Activated CD8-positive, alpha-beta memory T cell treated with anti-CD3 and anti-CD28 coated beads, Interleukin-2, amount 50 U/mL, for 1 hour (primary cell): ENCODE measurements at regions not wholly inside any gene's neighbourhood (a gene's known extent, or its start where the extent isn't known, plus 50 kb on each side); places are given as distances from the start of the nearest gene placed in this dataset.

ENCODE experiments used
- DNase-seq: peaks from one replicate; pipeline ENCODE4 v3.0.0-alpha.2; 2020; ENCODE audit errors: extremely low read depth

DNA sequence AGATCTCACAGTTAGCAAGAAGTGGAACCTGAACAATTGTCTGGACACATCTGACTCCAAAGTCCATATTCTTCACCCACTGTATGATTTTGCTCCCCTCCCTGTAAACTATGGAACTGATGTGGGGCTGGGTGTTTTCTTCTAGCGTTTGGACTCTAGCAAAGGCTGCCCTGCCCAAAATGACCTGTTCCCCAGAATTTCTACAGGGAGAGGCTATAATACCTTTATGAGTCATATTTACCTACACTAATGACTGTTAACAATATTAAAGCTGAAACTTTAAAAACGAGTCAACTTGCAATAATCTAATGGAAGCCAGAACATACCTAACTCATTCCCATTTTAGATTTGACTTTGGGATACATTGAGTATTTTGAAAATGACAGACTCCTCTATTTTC lies 531.2 kb upstream of the CFAP20DC start:
- DNase-seq: no peak

DNA sequence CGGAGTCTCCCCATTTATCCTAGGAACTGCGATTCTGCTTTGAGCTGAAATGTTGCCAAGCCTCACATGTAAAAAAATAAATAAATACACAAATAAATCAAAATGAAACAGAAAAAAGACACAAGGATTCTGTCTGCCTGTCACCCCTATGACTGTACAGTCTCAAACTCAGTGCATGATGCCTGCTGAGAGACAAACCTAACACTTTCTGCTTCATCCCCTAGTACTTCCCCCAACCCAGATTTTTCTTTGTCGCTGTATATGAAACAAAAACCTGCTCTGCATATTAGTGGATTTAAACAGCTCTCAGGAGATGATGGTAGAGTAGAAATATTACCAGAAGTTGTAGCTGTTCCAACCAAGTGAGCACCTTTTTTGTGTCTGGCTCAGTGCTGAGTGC lies 530.7 kb upstream of the CFAP20DC start:
- DNase-seq: no peak

DNA sequence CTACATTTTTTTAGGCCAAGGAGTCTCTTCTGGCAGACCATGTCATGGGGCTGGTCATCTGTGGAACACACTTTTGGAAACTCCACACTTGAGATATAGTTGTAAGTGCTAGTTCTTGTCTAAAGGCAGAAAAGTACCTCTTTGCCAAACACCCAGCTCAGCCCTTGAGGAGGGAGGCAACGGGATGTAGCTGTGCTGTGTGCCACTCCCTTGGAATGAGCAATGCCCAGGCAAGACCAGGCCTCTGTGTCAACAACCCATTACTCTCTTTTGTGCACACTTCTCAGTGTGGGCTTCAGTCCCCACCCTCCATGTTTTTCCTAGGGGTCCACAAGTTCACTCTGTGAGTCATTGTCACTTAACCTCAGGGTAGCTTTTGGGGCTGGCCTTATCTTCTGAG lies 528.3 kb upstream of the CFAP20DC start:
- DNase-seq: no peak

DNA sequence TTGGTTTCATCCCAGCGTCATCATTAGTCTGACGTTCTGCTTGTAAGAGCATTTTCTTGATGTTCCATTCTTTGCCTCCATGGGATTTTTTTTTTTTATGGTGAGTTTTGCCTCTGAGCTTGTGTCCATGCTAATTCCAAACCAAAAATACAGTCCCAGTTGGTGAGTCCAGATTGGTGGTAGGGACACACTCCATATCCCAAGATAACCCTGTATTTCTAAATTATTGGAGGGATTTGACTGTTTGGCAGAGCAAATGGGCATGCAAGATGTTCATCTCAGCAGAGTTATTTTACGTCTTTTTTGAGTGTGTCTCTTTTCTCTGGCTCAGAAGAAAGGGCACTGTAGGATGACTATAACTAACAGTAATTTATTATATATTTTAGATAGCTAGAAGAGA lies 526.8 kb upstream of the CFAP20DC start:
- DNase-seq: no peak

DNA sequence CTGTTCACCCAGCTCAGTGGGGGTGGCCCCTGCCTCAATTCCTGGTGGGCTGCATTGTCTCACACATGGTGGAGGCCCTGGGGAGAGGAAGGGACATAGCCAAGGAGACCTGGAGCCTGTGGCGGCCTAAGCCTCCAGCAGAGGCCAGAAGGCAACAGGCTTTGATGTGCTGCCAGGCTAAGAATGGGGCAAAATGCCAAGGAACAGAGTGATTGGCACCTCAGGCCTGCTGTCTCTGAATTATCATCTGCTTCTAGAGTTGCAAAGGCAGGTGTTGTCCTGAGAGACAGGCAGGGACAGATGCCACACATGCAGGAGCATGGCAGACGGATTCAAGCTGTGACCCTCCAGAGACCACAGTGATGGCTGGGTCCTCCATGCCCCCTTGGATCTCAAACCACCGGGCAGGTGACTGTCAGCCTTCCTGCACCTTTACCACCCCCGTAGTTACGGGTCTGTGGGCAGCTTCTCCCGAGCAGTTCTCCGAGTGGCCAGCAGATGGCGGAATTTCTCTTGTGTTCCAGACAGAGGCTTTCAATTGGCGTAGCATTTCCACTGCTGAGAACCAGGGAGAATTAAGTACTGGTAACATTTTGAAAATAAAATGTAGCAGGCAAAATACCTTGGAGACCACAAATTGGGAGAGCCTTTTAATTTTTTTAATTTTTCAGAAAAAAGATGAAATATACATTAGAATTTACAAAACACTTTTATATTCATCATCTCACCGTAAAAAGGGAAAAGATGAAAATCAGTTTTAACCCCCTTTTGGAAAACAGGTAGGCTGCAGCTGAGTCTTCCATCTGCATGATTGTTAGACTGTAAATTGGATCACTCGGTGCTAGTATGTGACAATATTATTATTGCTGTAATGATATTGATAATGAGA lies 525.5 kb upstream of the CFAP20DC start:
- peak; percentile 49 for DNase-seq

DNA sequence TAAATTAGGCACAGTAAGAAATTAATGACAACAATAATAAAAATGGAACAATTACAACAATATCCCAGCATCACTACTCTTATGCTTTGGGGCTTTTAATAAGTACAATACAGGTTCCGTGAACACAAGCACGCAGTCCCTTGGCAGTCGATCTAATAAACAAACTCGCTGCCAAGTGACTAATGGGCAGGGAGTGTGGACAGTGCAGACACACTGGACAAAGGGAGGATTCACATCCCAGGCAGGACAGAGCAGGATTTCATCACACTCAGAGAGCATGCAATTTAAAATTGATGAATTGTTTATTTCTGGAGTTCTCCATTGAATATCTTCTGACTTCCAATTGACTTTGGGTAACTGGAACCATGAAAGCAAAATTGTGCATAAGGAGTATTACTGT lies 524.1 kb upstream of the CFAP20DC start:
- DNase-seq: no peak

DNA sequence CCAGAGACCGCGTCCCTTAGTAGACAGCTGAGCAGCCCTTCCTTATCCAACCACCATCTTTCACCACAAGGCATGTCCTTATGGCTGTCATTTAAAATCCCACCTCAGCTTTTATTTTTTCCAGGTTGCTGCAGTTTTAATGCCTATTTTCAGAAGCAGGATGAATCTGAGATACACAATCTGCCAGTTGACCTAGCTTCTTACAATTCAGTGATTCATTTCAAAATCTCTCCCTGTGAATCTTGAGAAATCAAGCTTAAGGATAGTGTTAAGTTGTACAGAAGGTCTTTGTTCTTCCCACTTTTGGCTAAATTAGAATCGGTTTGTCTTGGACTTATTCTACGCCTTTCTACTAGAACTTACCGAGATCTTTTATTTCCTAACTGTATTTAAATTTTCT lies 522.3 kb upstream of the CFAP20DC start:
- DNase-seq: no peak

DNA sequence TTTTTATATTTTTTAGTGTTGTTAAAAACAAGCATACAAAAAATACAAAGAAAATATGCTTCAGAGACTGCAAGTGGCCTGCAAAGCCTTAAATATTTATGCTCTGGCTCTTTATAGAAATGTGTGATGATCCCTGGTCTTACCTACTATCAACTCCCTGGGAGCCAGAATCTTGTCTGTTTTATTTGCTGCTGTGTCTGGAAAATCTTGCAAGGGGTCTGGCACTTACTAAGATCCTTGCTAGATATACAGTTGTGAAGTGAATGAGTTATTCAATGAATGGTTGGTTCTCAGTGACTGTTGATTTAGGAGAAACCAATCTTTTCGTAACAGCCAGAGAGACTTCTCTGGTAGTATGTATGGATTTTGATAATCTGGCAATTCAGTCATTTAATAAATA lies 521.0 kb upstream of the CFAP20DC start:
- DNase-seq: no peak

DNA sequence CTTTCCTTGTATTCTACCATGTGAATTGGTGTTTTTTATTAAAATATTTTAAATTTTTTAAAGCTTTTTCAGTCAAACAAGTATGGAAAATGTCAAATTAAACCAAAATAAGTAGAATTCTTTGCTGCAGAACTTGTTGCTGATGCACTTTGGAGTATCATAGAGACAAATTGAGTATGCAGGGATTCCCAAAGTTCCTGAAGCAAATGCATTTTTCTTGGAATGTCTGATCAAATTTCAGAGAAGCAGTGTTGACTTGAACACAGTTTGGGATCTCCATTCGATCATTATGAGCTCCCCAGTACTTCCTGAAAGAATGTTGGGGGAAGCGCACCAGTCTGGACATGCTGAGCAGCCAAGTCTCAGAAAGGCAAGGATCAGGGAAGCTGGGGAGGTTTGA lies 517.8 kb upstream of the CFAP20DC start:
- no peak for DNase-seq

DNA sequence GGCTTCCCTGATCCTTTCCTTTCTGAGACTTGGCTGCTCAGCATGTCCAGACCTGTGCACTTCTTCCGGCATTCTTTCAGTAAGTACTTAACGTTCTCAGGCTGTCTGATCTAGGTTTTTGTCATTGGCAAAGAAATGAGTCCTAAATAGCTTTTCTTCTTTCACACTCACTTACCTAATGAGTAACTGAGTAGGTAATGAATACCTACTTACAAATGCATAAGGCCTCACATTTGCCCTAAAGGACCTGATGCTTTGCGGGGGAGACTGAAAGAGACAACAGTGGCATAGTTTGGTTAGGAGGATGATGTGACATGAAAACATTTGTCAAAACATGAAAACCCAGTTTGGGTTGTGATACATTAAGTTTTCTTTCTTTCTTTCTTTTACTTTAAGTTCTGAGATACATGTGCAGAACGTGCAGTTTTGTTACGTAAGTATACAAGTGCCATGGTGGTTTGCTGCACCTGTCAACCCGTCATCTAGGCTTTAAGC lies 516.7 kb upstream of the CFAP20DC start:
- no peak for DNase-seq

DNA sequence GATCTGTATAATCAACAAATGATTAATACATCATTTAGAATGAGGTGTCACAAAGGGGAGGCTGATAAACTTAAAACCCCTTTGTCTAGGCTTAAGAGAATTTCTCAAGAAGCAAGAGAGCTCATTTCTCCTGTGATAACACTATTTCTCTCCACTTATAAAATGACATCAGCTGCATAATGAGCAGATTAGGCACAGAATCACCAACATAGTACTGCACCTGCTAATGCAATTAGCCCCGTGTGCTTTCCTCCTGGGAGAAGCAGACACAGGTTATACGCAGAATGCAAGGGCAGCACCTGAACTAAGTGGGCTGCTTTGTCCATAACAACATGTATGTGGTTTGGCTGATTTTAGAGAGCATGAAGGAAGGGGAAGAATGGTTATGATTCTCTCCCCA lies 515.3 kb upstream of the CFAP20DC start:
- no peak for DNase-seq

DNA sequence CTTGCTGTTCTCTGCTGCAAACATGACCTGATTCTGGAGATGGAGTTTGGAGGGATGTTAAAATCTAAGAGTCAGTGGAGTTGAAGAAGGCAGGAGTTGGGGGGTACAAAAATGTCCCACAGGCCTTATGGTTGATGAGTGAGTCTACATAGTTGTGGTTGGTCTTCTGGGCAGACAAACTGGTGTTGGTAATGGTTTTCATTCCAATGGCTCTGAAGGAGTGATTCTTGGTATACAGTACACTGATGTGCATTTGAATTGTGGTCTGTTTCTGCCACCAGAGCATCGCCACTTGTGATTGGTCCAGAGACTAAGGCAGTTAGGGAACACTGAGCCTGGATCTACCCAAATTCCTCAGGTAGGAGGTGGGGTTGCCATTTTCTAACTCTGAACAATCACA lies 514.1 kb upstream of the CFAP20DC start:
- DNase-seq: no peak

DNA sequence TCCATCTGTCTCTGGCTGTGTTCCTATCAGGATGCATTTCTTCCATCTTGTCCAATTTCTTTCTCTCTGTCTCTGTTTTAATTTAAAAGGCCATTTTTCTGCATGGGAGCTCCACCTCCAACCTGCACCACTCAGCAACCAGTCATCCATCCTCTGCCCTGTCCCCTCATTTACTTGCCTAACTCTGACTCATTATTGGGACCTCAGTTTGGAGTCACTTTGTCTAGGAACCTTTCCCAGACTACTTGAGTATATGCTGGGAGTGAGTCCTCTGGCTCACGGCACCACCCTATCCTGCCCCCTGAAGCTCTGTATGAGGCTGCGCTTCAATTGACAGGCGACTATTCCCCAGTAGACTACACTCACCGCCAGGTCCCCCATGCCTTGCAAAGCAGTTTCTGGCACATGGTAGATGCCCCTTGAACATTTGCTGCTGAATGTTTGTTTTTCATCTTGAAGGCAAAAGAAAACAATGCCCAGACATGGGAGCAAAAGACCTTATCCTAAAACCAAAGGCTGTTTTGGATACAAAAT lies 513.3 kb upstream of the CFAP20DC start:
- DNase-seq: no peak

DNA sequence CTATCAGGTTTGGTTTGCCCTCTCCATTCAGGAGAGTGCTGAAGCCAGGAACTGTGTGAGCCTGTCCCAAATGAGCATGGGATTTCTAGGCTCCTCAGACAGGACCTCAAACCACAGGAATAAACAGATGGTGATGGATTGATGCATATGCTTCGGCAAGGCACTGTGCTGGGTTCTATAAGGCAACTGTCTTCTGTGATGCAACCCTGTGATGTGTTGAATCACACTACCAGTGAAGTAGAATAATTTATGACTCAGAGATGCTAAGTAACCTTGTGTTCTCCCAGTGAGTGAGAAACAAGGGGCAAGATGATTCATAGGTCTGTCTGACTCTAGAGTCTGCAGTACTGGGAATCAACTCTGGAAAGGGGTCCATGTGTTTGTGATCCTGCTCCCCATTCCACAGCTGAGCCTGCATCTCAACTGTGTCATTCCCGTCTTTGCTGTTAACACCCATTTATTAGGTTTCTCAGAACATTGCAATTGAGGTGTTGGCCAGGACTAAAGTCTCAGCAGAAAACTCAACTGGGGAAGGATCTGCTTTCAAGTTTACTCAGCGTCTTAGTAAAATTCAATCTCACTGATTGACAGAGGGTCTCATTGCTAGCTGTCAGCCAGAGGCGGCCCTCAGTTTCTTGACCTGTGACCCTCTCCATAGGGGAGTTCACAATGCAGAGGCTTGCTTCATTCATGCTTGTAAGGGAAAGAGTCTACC lies 510.1 kb upstream of the CFAP20DC start:
- DNase-seq: no peak

DNA sequence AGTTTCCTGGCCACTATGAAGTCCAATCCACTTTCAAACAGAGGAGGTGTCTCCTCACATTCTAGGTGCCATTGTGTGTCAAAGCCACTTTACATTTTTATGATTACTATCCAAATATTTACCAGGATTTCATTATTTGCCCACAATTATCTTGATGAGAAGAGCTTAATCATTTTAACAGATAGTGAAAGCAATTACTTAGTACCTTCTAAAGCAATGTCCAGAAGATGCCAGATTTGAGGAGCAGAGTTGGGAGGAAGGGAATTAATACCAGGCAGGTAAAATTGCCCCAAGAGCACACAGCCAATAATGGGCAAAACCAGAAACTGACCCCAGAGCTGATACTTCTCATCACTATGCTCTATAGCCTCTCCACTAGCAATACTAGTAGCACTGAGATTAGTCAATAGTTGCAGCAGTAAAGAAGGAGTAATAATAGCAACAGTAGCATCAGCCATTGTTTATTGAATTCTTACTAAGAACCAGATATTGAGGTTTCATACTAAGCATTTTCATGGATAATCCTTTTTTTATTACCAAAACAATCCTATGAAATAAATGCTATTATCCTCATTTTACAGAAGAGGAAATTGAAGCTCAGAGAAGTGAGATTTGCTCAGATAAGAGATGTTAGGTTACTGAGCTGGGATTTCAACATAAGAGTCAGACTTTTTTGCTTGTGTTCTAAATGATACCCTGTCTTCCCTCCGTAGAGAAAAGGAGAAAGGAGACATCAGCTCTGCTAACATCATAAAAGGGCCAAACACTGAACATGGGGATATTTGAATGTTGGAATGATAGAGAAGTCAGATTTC lies 509.3 kb upstream of the CFAP20DC start:
- no peak for DNase-seq

DNA sequence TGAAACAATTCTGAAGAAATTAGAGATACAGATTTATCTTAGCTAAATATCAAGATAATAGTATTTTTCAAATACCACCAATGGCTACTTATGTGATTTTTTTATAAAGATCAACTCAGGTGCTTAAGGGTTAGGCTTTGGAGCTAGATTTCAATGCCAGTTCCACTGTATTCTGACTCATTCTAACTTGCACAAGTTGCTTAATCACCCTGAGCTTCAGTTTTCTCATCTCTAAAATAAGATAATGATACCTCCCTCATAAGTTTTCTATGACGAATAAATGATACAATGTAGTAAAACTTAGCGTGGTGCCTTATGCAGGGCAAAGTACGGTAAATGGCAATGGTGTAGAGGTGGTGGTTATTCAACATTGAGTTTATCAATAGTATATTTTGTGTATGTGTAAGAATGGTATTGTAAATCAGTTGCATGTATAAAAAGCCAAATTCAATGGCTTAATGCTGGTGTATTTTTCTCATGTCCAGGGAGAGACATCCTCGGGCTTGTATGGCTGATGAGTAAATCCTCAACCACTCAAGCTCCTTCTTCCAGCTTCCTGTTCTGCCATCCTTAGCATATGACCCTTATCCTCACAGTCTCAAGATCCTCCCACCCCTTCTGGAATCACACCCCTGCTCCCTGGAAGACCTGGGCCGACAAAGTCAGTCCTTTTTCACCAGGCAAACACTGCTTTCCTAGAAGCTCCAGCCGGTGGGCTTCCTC lies 505.9 kb upstream of the CFAP20DC start:
- DNase-seq: no peak

DNA sequence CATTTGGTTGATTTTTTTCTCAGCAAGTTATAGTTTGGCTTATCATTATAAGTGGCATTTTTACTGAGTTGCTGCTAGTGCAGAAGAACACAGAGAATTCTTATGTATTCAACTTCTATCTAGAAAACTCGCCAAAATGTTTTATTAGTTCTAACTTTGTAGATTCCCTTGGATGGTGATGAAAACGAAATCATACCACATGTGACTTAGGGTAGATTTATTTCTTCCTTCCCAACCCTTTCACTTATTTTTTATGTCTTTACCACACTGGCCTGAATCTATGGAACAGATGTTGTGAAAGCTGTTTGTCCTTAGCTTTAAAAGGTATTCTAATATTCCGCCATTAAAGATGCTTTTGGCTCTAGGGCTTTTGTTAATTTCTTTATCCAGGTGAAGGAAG lies 503.3 kb upstream of the CFAP20DC start:
- DNase-seq: no peak

DNA sequence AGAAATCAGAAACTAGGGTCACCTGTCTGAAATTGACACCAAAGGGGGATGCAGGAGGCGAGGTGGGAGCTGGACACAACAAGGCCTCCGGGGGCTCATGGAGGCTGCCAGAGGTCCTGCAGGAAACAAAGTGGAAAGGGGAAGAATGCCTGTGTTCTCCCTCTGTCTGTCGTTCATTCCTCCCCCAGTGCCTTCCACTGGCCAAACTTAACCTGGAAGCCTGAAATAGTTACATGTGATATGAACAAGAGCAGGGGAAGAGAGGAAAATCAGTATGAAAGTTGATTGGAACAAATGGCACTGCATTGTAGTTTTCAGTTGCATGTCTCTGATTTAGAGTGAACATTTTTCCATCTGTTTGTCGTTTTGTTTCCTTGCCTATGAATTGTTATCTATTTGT lies 502.0 kb upstream of the CFAP20DC start:
- DNase-seq: no peak

DNA sequence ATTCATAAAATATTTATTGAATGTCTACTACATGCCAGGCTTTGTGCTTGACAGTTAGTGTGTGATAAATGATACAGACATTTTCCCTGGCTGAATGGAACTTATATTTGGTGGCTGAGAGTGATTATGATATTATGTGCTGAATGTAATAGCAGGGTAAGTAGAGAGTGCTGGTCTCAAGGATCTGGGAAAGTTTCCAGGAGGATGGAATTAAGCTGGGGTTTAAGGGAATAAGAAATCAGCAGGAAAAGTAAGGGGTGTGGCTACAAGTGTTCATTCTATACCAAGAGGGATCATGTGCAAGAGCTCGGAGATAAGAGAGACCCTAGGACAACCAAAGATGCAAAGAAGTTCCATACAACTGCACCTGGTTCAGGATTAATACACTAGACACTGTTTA lies 500.1 kb upstream of the CFAP20DC start:
- DNase-seq: no peak

DNA sequence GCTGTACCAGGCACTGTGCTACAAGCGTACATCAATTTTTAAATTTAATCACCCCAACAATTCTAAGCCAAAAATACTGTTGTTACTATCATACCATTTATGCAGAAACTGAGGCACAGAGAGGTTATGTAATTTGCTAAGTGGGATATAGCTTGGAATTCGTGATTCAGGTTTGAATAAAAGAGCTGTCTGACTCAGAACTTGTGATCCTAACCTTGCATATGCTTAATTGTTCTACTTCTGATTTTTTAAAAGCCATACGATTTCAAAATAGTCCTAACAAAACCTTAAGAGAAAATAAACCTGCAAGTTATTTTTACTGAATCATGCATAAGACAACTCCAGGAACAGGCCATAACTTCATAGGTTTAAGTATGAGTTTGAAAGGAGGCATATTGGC lies 498.0 kb upstream of the CFAP20DC start:
- no peak for DNase-seq

DNA sequence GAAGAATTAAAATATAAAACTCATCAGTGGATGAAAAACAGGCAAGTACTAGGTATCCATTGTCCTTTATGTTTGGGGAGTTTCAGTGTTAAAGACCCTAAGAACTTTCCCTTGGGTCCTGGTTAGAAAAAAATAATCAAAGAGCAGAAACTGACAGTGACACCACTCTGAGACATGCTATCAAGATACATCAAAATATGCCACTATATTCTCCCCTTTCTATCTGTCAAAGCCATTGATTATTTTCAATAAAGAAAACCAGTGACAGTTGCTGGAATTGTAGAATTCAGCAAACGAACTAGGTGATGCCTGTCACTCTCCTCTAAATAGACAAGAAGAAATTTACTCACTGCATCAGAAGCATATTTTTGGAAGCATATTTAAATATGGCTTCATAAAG lies 496.7 kb upstream of the CFAP20DC start:
- no peak for DNase-seq
